Vagina (tissue), 2 donors: ENCODE measurements at regions not wholly inside any gene's neighbourhood (a gene's known extent, or its start where the extent isn't known, plus 50 kb on each side); places are given as distances from the start of the nearest gene placed in this dataset.

Source experiments
- POLR2A ChIP-seq, 2 donors: fragments of 450-650 bp; IDR thresholded peaks; one replicate each; pipeline ENCODE4 v1.6.1; 2017; ENCODE audit warnings: antibody characterized with exemption in 2 of 2, mild to moderate bottlenecking in 2 of 2, moderate library complexity in 2 of 2
- POLR2AphosphoS5 ChIP-seq, 2 donors: sonication (generic); formaldehyde crosslinking; IDR thresholded peaks; one replicate each; pipeline ENCODE4 v1.9.0; 2017; ENCODE audit warnings: antibody characterized with exemption in 2 of 2, mild to moderate bottlenecking in 2 of 2, low read depth in 1 of 2; ENCODE audit not compliant: insufficient read depth in 1 of 2
- TF ChIP-seq, protein P1 (sequence below), 3 experiments: fragments of 450-650 bp in 2 of 3; fragments of 200-600 bp in 1 of 3; sonication (generic) in 1 of 3; IDR thresholded peaks; one replicate each; pipeline ENCODE4 v1.5.1; 2017 to 2019; ENCODE audit warnings: antibody characterized with exemption in 3 of 3, mild to moderate bottlenecking in 2 of 3, moderate library complexity in 2 of 3

DNA sequence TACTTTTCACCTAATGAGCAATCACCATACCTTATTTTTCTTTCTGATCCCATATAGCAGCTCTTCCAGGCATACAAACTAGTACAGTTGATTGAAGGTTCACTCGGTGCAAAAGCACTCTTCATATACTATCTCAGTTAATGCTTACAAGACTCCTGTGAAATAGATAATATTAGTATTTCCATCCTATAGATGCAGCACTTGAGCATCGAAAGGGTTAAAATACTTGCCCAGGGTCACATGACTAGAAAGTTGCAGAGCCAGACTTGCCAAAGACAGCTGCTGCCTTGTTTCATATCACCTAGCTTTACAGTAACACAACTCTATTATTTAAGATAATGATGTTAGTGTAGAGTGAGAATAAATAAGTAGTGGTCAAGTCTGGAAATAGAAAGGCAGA is 466.0 kb upstream of the TNP1 start:
- TF ChIP-seq, protein P1, sequence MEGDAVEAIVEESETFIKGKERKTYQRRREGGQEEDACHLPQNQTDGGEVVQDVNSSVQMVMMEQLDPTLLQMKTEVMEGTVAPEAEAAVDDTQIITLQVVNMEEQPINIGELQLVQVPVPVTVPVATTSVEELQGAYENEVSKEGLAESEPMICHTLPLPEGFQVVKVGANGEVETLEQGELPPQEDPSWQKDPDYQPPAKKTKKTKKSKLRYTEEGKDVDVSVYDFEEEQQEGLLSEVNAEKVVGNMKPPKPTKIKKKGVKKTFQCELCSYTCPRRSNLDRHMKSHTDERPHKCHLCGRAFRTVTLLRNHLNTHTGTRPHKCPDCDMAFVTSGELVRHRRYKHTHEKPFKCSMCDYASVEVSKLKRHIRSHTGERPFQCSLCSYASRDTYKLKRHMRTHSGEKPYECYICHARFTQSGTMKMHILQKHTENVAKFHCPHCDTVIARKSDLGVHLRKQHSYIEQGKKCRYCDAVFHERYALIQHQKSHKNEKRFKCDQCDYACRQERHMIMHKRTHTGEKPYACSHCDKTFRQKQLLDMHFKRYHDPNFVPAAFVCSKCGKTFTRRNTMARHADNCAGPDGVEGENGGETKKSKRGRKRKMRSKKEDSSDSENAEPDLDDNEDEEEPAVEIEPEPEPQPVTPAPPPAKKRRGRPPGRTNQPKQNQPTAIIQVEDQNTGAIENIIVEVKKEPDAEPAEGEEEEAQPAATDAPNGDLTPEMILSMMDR (IDR thresholded peaks at IDR 0.05) = no peak
- TF ChIP-seq POLR2AphosphoS5 (IDR thresholded peaks at IDR 0.05; ENCODE audit: insufficient read depth in 1 of 2, low read depth in 1 of 2) (no peak), POLR2A (IDR thresholded peaks at IDR 0.05) (no peak)
